Pancreas (tissue), 10 donors: ENCODE measurements at regions not wholly inside any gene's neighbourhood (a gene's known extent, or its start where the extent isn't known, plus 50 kb on each side); places are given as distances from the start of the nearest gene placed in this dataset.
"Not testable (repeated sequence)": the region's sequence is repeated elsewhere in the genome, so short reads cannot be mapped to it uniquely, and the experiment has no call there.

Source experiments
- ATAC-seq, 4 donors: fragments of 200-7000 bp; cut with Tn5 transposase; one replicate each; pipeline versions ENCODE4 v1.8.0 to v1.9.1; 2020; ENCODE audit warnings: mild to moderate bottlenecking in 4 of 4, moderate library complexity in 4 of 4
- DNase-seq, 6 donors: peaks; one replicate each; pipeline ENCODE4 v3.0.0-alpha.2; 2020
- FAIRE-seq: peaks from 2 replicates; lab custom pipeline; 2012; peaks lifted over from hg19 to GRCh38; lab: Jason Lieb, UNC
- H3K27ac ChIP-seq, 4 donors: fragments of 200-600 bp; sonication (generic); 1 replicate in 3 of 4; 2 replicates in 1 of 4; pipeline versions ENCODE4 v1.5.0 to v1.8.0; 2020
- H3K27me3 ChIP-seq, 4 donors: fragments of 200-600 bp; one replicate each; pipeline ENCODE4 v1.8.0; 2021
- H3K36me3 ChIP-seq, 3 donors: fragments of 200-600 bp; sonication (generic) in 1 of 3; one replicate each; pipeline versions ENCODE4 v1.5.0 to v1.8.0; 2020 to 2021
- H3K4me1 ChIP-seq, 3 donors: fragments of 200-600 bp; one replicate each; pipeline ENCODE4 v1.8.0; 2021
- H3K4me3 ChIP-seq, 4 donors: fragments of 200-600 bp; sonication (generic) in 2 of 4; one replicate each; pipeline versions ENCODE4 v1.5.0 to v1.8.0; 2020 to 2021
- H3K9me3 ChIP-seq, 4 donors: fragments of 200-600 bp; one replicate each; pipeline ENCODE4 v1.8.0; 2021
- CTCF ChIP-seq, 4 donors: fragments of 200-600 bp; sonication (generic) in 3 of 4; IDR thresholded peaks; one replicate each; pipeline versions ENCODE4 v1.5.0 to v1.8.0; 2021; ENCODE audit warnings: antibody characterized with exemption in 4 of 4
- WGBS, 2 donors: extraction: QIAGEN DNeasy Blood & Tissue Kit; methylation state at CpG; one replicate each; pipeline ENCODE4 v1.1.7; 2013; 5-methylcytosine and 5-hydroxymethylcytosine counted together
- intact Hi-C, 3 donors: fragments of 100-400 bp; cut with DNase I; formaldehyde crosslinking; loops; one replicate each; pipeline versions ENCODE4 v1.11.1 to v1.14.2; 2022
- donor health status: healthy with polysubstance abuse.
- donor health status: DM: no; HTN: no; CAD: no; lungs with moderate emphysema.
- donor health status: DM: no; HTN: no; CAD: no.
- donor health status: control.
- donor health status: control.
- donor health status: Bipolar disorder and iron deficiency.
- donor health status: DM: yes; HTN: yes; CAD: no.
- donor health status: DM: no; HTN: no; CAD: no.
- donor health status: DM: no; HTN: no; CAD: no.
- donor health status: DM: yes; HTN: yes; CAD: no.

- Histone ChIP-seq H3K4me1 (no peaks in the 10 kb centered on the region), H3K4me3 (no peak overlapping the region), H3K27me3 (no peaks in the 10 kb centered on the region), H3K27ac (no peak overlapping the region), H3K9me3 (no peaks in the 10 kb centered on the region), H3K36me3 (no peaks in the 10 kb centered on the region)
- DNase-seq, result no peak
- no peak for ATAC-seq
- FAIRE-seq, result no peak
- WGBS, 2 donors, result 72 to 79% methylated on average over 5 of the region's 5 CpGs
- intact Hi-C loops, result no loop called here
- no peak for TF ChIP-seq CTCF (IDR thresholded peaks at IDR 0.05)
Observed at GRCh38 chr1:169049258-169049938, 57.1 kb upstream of the ATP1B1 start.

GRCh38 chr1:169051171-169051570 lies 55.3 kb upstream of the ATP1B1 start:
- Histone ChIP-seq H3K4me1 (no peaks in the 10 kb centered on the region), H3K36me3 (no peaks in the 10 kb centered on the region), H3K4me3 (no peak overlapping the region), H3K9me3 (no peaks in the 10 kb centered on the region), H3K27ac (no peak overlapping the region), H3K27me3 (no peaks in the 10 kb centered on the region)
- intact Hi-C loops, result no loop called here
- no peak for DNase-seq
- TF ChIP-seq CTCF (IDR thresholded peaks at IDR 0.05), result no peak
- WGBS, 2 donors, result 73 to 80% methylated on average over 2 of the region's 2 CpGs
- no peak for FAIRE-seq
- no peak for ATAC-seq

- H3K27ac ChIP-seq, H3K9me3 ChIP-seq, H3K36me3 ChIP-seq, H3K27me3 ChIP-seq, FAIRE-seq, H3K4me3 ChIP-seq, DNase-seq, ATAC-seq, intact Hi-C loops, H3K4me1 ChIP-seq: not testable (repeated sequence)
- WGBS, 2 donors, result 86 to 87% methylated on average over 5 of the region's 5 CpGs
Observed at GRCh38 chr1:169052171-169052570, 54.3 kb upstream of the ATP1B1 start.

GRCh38 chr1:169052727-169053126 lies 53.8 kb upstream of the ATP1B1 start:
- Histone ChIP-seq H3K27ac (no peak overlapping the region), H3K4me1 (no peaks in the 10 kb centered on the region), H3K4me3 (no peak overlapping the region), H3K36me3 (no peaks in the 10 kb centered on the region), H3K27me3 (no peaks in the 10 kb centered on the region), H3K9me3 (no peaks in the 10 kb centered on the region)
- DNase-seq, result no peak
- no peak for TF ChIP-seq CTCF (IDR thresholded peaks at IDR 0.05)
- intact Hi-C loops, result no loop called here
- 22 to 24% methylated on average over 1 of the region's 1 CpG for WGBS, 2 donors
- peak in 2 of 4 donors; percentile 16 to 65 for ATAC-seq
- no peak for FAIRE-seq

GRCh38 chr1:169053196-169053595 lies 53.3 kb upstream of the ATP1B1 start:
- no peaks in the 10 kb centered on the region for H3K4me1 ChIP-seq
- intact Hi-C loops, result no loop called here
- ATAC-seq, result no peak
- 66 to 73% methylated on average over 4 of the region's 4 CpGs for WGBS, 2 donors
- TF ChIP-seq CTCF (IDR thresholded peaks at IDR 0.05), result no peak
- no peaks in the 10 kb centered on the region for H3K27me3 ChIP-seq
- H3K9me3 ChIP-seq, result no peaks in the 10 kb centered on the region
- no peak overlapping the region for H3K4me3 ChIP-seq
- H3K27ac ChIP-seq, result no peak overlapping the region
- H3K36me3 ChIP-seq, result no peaks in the 10 kb centered on the region
- no peak for FAIRE-seq
- no peak for DNase-seq
